Ishikawa (cell line): ENCODE measurements at regions not wholly inside any gene's neighbourhood (a gene's known extent, or its start where the extent isn't known, plus 50 kb on each side); places are given as distances from the start of the nearest gene placed in this dataset.

Experiments used
- CEBPB ChIP-seq: IDR thresholded peaks from 2 replicates; pipeline ENCODE4 v1.6.1; 2012
- CREB1 ChIP-seq: IDR thresholded peaks from 2 replicates; pipeline ENCODE4 v1.6.1; 2012; ENCODE audit warnings: low read depth
- EGR1 ChIP-seq: IDR thresholded peaks from 2 replicates; pipeline ENCODE4 v1.6.1; 2012
- EP300 ChIP-seq: IDR thresholded peaks from 2 replicates; pipeline ENCODE4 v1.6.1; 2012; ENCODE audit warnings: borderline replicate concordance
- FOXM1 ChIP-seq: IDR thresholded peaks from 2 replicates; pipeline ENCODE4 v1.6.1; 2012; ENCODE audit warnings: low read depth, borderline replicate concordance
- MAX ChIP-seq: IDR thresholded peaks from 2 replicates; pipeline ENCODE4 v1.6.1; 2012
- NFIC ChIP-seq: IDR thresholded peaks from 2 replicates; pipeline ENCODE4 v1.6.1; 2012
- RAD21 ChIP-seq: IDR thresholded peaks from 2 replicates; pipeline ENCODE4 v1.6.1; 2012; ENCODE audit warnings: low read depth
- TAF1 ChIP-seq: IDR thresholded peaks from 2 replicates; pipeline ENCODE4 v1.6.1; 2012; ENCODE audit warnings: low read depth, mild to moderate bottlenecking
- TCF12 ChIP-seq: IDR thresholded peaks from 2 replicates; pipeline ENCODE4 v1.6.1; 2012; ENCODE audit warnings: low read depth
- TEAD4 ChIP-seq: IDR thresholded peaks from 2 replicates; pipeline ENCODE4 v1.6.1; 2012
- USF1 ChIP-seq: IDR thresholded peaks from 2 replicates; pipeline ENCODE4 v1.6.1; 2012
- YY1 ChIP-seq: IDR thresholded peaks from 2 replicates; pipeline ENCODE4 v1.6.1; 2012; ENCODE audit warnings: low read depth
- ZBTB7A ChIP-seq: IDR thresholded peaks from 2 replicates; pipeline ENCODE4 v1.6.1; 2012; ENCODE audit warnings: low read depth
- TF ChIP-seq, protein P1 (sequence below): IDR thresholded peaks from 2 replicates; pipeline ENCODE4 v1.6.1; 2012; ENCODE audit warnings: low read depth, mild to moderate bottlenecking

GRCh38 chr16:80345701-80346100 is 195.1 kb upstream of the DYNLRB2 start:
- TF ChIP-seq YY1 (no peak), ZBTB7A (no peak), CEBPB (no peak), NFIC (no peak), EGR1 (no peak), TEAD4 (no peak), TCF12 (no peak), FOXM1 (no peak), USF1 (no peak), RAD21 (no peak), MAX (no peak), CREB1 (no peak), TAF1 (no peak)
- TF ChIP-seq, protein P1, sequence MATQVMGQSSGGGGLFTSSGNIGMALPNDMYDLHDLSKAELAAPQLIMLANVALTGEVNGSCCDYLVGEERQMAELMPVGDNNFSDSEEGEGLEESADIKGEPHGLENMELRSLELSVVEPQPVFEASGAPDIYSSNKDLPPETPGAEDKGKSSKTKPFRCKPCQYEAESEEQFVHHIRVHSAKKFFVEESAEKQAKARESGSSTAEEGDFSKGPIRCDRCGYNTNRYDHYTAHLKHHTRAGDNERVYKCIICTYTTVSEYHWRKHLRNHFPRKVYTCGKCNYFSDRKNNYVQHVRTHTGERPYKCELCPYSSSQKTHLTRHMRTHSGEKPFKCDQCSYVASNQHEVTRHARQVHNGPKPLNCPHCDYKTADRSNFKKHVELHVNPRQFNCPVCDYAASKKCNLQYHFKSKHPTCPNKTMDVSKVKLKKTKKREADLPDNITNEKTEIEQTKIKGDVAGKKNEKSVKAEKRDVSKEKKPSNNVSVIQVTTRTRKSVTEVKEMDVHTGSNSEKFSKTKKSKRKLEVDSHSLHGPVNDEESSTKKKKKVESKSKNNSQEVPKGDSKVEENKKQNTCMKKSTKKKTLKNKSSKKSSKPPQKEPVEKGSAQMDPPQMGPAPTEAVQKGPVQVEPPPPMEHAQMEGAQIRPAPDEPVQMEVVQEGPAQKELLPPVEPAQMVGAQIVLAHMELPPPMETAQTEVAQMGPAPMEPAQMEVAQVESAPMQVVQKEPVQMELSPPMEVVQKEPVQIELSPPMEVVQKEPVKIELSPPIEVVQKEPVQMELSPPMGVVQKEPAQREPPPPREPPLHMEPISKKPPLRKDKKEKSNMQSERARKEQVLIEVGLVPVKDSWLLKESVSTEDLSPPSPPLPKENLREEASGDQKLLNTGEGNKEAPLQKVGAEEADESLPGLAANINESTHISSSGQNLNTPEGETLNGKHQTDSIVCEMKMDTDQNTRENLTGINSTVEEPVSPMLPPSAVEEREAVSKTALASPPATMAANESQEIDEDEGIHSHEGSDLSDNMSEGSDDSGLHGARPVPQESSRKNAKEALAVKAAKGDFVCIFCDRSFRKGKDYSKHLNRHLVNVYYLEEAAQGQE, result no peak

DNA sequence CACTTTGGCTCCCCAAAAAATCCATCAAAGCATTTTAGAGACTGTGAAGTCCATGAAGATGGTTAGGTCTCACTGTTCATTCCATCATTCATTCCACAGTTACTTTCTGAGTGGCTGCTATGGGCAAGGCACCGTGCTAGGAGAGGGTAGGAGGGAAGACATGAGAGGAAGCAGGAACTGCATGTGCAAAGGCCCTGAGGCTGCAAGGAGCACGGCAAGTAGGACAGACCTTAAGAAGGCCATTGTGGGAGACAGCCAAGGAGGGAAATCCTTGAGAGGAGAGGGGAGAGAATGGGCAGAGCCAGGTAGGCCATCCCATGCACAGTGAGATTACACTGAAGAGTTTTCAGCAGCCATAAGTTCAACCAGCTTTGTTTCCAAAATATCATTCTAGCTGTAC is 196.2 kb upstream of the DYNLRB2 start:
- TF ChIP-seq, protein P1, result no peak
- no peak for TF ChIP-seq TAF1
- TF ChIP-seq CEBPB, result no peak
- TF ChIP-seq NFIC, result no peak
- no peak for TF ChIP-seq EP300
- no peak for TF ChIP-seq EGR1
- TF ChIP-seq TEAD4, result no peak
- no peak for TF ChIP-seq MAX
- TF ChIP-seq FOXM1, result no peak
- TF ChIP-seq CREB1, result no peak
- no peak for TF ChIP-seq USF1
- TF ChIP-seq TCF12, result no peak
- TF ChIP-seq RAD21, result no peak
- no peak for TF ChIP-seq ZBTB7A

DNA sequence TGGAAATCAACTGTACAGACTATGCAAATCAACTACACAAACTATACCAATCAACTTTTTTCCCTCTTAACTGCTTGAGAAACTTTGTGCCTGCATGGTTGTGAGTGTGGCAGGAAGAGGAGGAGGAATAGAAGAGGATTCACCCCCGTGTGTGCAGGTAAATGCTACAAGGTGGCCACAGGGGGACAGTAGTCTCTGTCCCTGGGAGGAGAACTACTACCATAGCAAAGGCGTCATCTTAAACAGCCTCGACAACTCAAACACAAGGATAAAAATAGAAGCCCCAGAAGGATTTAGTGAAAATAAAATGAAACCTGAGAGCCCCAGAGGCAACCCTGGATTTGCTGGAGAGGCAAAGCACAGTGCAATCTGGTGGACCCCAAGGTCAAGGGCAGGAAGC is 199.5 kb upstream of the DYNLRB2 start:
- no peak for TF ChIP-seq FOXM1
- TF ChIP-seq CEBPB, result no peak
- no peak for TF ChIP-seq EGR1
- no peak for TF ChIP-seq NFIC
- no peak for TF ChIP-seq USF1
- no peak for TF ChIP-seq CREB1
- no peak for TF ChIP-seq YY1
- TF ChIP-seq RAD21, result no peak
- TF ChIP-seq, protein P1, result no peak
- no peak for TF ChIP-seq ZBTB7A
- TF ChIP-seq TEAD4, result no peak

- TF ChIP-seq NFIC (no peak), MAX (no peak), RAD21 (no peak), USF1 (no peak), TEAD4 (no peak), EGR1 (no peak), TAF1 (no peak), ZBTB7A (no peak), CEBPB (no peak), EP300 (no peak), FOXM1 (no peak)
Observed at GRCh38 chr16:80337786-80338185, 203.0 kb upstream of the DYNLRB2 start.
